Gastroesophageal sphincter (tissue), 3 donors: ENCODE measurements at regions not wholly inside any gene's neighbourhood (a gene's known extent, or its start where the extent isn't known, plus 50 kb on each side); places are given as distances from the start of the nearest gene placed in this dataset.

Source experiments
- EP300 ChIP-seq: sonication (generic); formaldehyde crosslinking; IDR thresholded peaks from one replicate; pipeline ENCODE4 v1.6.1; 2017; ENCODE audit warnings: antibody characterized with exemption, mild to moderate bottlenecking
- TF ChIP-seq, protein P1 (sequence below), 4 experiments: fragments of 200-600 bp in 2 of 4; fragments of 450-650 bp in 2 of 4; sonication (generic) in 1 of 4; IDR thresholded peaks; one replicate each; pipeline ENCODE4 v1.5.1; 2017 to 2019; ENCODE audit warnings: antibody characterized with exemption in 4 of 4, mild to moderate bottlenecking in 2 of 4, moderate library complexity in 2 of 4

DNA sequence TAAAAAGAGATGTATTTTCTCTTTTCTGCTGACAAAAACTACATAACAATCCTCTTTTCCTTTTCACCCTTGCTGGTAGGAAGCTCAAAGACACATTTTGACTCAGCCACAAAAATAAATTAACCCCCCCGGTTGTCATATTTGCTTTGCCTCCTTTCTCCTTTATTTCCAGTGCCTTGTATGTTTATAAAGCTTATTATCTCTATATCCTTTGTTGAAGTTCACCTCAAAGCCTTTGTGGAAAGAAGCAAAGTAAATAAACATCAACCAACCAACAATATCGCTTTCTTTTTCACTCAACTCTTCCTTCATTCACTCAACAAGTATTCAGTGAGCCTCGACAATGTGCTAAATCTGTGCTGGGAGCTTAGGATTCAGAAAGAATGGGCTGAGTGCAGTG lies 276.5 kb upstream of the ID2 start:
- TF ChIP-seq, protein P1, sequence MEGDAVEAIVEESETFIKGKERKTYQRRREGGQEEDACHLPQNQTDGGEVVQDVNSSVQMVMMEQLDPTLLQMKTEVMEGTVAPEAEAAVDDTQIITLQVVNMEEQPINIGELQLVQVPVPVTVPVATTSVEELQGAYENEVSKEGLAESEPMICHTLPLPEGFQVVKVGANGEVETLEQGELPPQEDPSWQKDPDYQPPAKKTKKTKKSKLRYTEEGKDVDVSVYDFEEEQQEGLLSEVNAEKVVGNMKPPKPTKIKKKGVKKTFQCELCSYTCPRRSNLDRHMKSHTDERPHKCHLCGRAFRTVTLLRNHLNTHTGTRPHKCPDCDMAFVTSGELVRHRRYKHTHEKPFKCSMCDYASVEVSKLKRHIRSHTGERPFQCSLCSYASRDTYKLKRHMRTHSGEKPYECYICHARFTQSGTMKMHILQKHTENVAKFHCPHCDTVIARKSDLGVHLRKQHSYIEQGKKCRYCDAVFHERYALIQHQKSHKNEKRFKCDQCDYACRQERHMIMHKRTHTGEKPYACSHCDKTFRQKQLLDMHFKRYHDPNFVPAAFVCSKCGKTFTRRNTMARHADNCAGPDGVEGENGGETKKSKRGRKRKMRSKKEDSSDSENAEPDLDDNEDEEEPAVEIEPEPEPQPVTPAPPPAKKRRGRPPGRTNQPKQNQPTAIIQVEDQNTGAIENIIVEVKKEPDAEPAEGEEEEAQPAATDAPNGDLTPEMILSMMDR (IDR thresholded peaks at IDR 0.05), result no peak
- no peak for TF ChIP-seq EP300
